NCI-H748 (cell line): ENCODE measurements at regions not wholly inside any gene's neighbourhood (a gene's known extent, or its start where the extent isn't known, plus 50 kb on each side); places are given as distances from the start of the nearest gene placed in this dataset.

ENCODE experiments used
- DNase-seq: peaks from one replicate; lab custom pipeline; 2025; ENCODE audit not compliant: unreplicated experiment; lab: John Stamatoyannopoulos, UW

DNA sequence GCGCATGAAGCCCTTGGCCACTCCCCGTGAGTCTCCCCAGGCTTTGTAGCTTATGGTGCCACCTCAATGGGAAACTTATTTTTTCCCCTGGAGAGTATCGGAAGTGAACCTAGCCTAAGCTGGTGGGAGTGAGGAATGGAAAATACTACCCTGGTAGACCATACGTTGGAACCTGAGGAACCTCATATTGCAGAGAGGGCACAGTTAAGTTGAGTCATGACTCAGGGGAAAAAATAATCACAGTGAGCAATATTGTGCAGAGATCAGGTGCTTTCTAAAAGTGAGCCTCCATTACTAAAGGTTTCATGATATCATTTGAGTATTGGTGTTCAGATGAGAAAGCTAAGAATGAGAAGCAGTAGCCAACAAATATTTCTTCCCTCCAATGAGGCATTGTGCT lies 360.5 kb upstream of the NT5C1B start:
- no peak for DNase-seq

DNA sequence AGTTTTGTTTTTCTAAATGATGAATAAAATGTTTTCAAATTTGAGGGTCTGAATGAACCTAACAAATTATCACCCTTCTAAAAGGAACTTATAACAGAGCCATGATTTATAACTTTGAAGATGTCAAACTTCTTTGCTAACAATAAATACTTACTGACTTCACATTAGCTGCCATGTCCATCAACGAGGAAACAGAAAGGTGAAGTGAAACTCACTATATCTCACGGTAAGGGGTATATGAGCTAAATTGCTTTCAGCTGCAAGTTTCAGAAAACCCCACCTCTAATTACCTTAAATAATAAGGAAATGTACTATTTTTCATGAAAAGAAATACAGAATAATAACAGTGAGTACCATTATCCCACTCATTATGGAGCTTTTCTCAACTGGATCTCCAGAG lies 350.8 kb upstream of the NT5C1B start:
- DNase-seq: no peak

DNA sequence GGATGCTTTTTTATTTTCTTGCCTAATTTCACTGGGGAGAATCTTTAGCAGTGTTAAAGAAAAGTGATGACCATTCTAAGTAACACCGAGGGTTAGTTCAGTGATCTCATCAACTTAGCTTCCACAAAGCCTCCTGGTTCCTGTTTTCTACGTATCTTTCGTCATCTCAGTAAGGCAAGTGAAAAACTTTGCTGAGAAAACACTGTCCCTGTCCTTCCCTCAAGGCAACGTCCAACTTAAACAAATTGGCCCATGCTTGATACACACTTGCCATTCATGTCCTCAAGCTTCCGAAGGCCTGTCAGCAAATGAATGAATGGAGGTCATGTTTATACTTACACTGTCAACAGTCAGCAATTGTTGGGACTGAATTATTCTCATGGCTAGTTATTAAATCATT lies 350.4 kb upstream of the NT5C1B start:
- DNase-seq: peak; percentile 57

DNA sequence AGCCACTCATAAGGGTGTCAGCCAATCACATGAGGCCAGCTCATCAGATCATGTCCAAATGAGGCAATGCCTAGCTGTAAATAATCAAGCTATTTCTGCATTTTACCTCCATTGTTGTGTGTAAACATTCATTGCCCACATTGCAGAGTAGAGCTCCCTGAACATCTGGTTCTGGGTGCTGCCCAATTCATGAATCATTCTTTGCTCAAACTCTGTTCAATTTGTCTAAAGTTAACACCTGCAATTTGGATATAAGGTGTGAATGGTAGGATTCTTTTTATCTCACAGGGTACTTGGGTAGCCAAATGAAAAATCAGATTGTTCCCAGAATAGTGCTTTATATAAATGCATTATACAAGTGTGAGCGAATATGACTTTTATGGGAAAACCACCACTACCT lies 345.5 kb upstream of the NT5C1B start:
- no peak for DNase-seq

DNA sequence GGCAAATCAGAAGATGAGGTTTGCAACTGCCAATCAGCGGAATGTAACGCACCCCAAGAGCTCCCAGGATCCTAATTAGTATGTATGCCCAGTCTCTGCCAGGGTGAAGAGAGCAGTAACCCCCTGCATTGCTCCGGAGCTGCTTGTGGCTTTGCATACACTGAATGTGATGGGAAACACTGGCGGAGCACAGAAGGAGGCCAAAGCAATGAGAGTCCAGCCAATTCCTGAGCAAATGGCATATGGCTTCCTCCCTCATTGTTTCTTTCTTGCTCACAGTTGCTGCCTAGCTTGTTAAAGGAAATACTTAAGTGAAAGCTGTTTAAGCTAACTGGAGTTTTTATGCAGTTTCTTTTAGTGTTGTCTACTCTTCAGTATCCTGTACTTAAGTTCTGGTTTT lies 343.5 kb upstream of the NT5C1B start:
- no peak for DNase-seq

DNA sequence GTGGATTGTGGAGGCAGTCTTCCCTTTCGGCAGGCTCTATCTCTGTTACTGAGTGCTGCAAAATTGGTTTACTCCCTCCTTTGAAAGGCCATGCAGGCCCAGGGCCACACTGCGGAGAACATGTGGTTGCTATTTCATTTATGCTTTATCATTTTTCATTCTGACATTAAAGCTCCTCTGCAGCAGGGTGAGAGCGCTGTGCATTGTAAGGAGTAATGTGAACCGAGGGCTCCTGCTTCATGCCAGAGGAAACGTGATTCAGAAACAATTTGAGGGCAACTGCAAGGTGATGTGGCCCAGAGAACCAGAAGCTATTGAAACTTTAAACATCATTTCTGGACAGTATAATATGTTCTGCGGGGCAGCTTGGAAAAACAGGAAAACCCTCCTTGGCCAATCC lies 341.6 kb upstream of the NT5C1B start:
- no peak for DNase-seq

DNA sequence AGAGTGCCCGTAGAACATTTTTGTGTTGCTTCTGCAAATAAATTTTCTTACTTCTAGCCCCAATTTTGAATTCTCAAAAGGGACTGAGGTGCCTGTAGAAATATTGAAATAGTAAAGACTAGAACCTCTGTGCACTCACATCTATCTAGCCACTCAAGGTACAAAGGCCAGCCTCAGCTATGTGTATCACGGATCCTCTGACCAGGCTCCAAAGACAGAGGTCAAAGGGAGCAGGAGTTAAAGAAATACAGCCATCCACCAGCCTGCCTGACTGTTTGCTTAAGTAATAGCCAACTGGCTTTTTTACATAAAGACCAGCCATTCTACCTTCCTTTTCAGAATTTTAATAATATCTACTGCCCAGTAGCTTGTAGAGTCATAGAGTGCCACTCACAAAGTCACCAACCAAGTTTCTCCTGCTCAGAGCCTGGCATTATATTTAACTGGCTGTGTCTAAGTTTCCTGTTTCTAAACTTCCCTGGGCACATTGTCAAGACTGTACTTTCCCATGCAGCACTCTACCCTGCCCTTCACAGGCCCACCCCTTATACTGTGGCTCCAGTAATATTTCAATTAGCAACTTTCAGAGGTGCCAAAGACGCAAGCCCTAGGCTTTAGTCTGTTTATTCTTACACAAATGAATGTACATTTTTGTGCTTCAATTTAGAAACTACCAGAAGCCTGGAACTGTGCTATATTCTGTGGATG lies 338.3 kb upstream of the NT5C1B start:
- DNase-seq: no peak

DNA sequence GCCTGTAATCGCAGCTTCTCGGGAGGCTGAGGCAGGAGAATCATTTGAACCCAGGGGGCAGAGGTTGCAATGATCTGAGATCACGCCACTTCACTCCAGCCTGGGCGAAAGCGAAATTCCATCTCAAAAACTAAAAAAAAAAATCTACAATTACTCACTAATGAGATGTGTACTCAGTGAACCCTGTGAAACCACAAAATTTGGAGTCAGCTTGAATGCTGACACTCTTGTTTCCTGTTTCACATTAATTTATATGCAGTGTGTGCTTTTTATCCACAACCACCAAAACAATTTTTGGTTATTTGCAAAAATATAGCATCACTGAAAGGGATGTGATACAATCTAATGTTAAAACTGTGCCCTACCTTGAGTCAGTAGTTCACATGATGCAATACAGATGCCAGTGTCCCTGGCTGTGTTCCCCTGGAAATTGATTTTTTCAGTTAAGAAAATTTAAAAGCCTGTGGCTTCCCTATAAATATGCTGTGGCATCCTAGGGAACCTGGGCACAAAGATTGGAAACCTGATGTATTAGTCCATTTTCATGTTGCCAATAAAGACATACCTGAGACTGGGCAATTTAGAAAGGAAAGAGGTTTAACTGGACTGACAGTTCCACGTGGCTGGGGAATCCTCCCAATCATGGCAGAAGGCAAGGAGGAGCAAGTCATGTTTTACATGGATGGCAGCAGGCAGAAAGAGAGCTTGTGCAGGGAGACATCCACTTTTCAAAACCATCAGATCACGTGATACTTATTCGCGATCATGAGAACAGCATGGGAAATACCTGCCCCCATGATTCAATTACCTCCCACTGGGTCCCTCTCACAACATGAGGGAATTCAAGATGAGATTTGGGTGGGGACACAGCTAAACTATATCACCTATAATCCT lies 337.5 kb upstream of the NT5C1B start:
- DNase-seq: no peak

DNA sequence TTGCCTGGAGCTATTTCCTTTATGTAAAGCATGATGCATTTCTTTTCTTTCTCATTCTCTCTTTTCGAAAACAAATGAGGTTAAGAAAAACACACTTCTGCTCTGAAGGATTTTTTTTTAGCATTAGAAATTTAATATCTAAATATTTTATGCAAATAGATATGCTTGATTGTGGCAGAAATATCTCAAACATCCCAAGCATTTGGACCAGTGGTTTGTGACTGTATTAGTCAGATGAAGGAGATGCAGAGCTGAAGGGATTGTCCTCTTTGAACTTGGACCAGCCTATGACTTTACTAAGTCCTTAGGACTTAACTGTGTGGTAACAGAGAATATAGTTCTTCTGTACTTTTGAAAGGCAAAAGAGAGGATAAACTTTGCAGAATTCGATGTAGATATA lies 335.9 kb upstream of the NT5C1B start:
- DNase-seq: no peak

DNA sequence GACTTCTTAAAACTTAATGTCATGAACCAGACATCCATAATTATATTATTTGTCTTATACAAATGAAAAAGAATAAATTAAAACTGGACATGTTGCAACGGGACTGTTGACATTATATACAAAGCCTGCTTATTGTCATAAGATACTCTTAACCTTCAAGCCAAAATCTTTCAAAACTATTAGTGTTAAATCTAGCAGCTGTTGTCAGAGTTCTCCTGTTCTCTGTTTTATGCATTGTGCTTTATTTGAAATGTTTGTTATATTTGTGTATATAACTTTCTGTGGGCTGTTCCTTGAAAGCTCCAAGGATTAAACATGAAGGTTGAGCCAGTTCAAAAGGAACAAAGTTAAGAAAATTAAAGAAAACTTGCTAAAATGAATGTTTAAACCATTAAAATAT lies 335.5 kb upstream of the NT5C1B start:
- no peak for DNase-seq

DNA sequence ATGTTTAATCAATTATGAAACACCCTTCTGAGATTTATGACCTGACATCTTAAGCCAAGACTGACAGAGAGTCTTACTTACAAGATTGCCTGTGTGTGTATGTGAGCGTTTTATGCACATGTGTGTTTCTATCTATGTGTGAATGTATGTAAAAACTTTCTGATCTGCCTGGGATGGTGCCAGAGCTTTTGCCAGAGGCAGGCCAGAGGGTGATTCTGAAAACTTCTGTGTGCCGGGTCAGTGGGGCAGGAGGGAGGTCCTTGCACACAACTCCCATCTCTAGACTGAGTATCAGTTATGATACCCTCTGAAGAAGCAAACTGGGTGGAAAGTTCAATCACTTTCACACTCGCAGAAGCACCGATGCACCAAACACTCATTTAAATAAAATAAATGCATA lies 335.0 kb upstream of the NT5C1B start:
- no peak for DNase-seq

DNA sequence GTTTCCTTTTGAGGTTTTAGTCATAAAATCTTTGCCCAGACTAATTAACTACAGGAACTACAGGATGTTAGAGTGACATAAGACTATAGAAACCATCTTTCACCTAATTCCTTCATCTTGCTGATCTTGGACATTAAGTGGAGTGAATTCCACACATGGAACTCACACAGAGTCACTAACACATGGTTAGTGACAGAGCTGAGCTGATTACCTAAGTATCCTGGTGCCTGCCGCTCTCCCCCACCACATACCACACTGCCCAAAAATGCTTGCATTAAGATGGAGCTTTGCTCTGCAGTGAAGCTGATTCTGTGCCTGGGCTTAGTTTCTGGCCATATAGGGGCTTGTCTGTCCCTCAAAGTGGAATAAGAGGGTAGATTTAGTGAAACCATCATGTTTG lies 332.9 kb upstream of the NT5C1B start:
- no peak for DNase-seq

DNA sequence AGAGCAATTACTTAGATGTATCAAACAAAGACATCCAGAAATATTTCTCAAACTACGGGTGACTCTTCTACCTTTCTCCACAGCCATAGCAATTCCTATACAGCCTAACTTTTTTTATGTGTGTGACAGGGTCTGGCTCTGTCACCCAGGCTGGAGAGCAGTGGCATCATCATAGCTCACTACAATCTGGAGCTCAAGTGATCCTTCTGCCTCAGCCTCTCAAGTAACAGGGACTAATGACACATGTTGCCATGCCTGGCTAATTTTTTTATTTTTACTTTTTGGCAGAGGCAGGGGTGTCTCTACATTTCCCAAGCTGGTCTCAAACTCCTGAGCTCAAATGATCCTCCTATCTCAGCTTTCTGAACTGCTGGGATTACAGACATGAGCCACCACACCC lies 328.9 kb upstream of the NT5C1B start:
- DNase-seq: no peak

DNA sequence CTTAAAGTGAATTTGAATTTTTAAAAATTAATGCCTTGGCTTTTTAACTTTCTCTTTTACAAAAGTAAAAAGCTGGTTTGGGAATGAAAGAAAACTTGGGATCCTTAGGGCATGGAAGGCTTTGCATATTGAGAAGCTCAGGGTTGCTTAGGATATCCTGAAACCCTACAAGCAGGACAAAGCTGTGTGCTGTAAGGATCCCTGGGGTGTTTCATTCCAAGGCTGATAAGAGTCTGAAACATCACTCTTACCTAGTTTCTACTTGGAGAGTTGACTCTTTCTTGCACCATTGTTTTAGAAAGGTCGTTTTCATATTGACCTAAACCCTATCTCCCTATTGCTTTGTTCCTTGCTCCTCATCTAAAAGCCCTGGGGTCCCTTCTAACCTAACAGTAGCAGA lies 325.9 kb upstream of the NT5C1B start:
- no peak for DNase-seq

DNA sequence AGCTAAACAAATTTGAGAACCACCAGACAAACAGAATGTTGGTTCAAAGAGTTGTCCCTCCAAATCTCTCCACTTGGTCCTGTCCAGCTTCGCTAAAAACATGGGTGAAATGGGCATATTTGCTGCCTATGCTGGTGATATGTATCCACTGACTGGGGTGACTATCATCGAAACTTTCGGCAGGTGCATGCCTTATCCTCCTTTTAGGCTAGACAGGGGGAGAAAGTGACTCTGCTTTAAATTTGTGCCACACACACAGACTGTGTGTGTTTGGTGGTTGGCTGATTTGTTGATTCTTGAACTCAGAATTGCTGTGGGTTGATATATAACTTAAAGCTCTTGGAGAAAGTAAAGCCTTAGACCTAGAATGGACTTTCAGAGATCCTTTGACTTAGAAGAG lies 324.1 kb upstream of the NT5C1B start:
- DNase-seq: no peak

DNA sequence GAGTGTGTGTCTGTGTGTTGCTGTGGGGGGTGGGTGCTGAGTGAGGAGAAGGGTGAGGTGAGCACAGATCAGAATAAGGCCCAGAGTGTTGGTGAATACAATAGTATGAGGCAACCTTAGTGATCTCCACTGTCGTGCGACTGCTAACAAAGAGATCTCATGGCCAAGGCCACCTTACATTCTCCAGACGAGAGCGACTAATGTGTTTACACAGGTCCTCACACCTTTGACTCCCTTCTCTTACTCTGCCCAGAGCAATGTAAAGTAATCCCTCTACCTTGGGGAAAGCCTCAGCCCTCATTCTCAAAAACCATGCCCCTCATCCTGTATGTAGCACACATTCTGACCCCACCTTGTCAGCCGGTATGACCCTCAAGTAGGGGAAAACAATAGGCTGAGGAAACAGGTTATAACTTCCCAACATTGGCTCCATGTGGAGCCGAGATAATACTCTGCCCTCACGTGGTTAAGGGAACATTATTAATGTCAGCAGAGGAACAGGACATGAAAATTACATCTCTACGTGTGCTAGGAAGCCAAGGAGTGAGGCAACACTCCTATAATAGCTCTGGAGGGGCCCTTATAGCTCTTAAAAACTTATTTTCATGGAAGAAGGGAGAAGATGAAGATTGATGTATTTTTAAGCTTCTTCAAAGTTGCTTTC lies 323.0 kb upstream of the NT5C1B start:
- no peak for DNase-seq

DNA sequence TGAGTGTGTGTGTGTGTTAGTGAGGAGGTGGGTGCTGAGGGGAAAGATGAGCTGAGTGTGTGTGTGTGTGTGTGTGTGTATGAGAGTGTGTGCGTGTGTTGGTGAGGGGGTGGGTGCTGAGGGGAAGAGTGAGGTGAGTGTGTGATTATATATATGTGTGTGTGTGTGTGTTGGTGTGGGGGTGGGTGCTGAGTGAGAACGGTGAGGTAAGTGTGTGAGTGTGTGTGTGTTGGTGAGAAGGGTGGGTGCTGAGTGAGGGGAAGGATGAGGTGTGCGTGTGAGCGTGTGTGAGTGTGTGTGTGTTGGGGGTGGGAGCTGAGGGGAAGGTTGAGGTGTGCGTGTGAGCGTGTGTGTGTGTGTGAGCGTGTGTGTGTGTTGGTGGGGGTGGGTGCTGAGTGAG lies 322.0 kb upstream of the NT5C1B start:
- DNase-seq: no peak

DNA sequence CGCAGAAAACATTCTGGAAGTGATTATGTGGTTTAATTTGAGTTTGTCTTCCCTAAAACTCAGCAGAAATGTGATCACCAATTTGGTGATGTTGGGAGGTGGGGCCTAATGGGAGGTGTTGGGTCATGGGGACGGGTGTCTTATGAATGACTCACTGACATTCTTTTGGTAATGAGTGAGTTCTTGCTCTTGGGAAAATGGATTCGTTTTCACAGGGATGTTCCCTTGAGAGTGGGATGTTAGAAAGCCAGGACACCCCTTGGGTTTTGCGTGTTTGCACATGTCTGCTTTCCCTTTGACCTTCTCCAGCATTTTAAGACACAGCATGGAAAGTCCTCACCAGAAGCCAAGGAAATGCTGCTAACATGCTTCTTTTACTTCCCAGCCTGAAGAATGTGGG lies 321.5 kb upstream of the NT5C1B start:
- no peak for DNase-seq

DNA sequence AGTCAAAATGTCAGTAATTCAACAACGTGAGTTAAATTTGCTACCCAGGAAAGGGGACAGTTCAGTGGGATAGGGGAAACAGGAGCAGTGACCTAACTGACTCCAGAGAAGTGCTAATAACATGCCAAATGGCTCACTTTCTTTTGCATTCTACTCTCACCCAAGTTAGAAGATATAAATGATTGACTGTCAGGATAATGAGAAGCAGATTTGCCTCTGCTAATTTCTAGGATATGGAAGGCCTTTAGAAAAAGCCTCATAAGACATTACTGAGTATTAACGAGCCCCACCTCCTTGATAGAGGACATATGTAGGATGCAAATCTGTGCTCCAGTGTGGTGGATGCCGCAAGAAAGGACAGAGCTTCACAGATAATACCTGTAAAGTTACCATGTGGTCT lies 318.6 kb upstream of the NT5C1B start:
- no peak for DNase-seq

DNA sequence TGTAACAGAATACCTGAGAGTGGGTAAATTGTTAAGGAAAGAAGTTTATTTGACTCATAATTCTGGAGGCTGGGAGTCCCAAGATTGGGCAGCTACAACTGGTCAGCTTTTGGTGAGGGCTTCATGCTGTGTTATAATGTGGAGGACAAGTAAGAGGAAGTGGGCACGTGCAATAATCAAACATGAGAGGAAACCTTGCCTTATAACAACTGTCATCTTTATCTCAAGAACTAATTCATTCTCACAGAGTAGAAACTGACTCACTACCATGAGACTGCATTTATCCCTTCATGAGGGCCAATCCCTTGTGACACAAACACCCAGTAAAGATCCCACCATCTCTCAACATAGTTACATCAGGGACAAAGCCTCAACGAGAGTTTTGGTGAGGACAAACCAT lies 318.1 kb upstream of the NT5C1B start:
- DNase-seq: no peak

DNA sequence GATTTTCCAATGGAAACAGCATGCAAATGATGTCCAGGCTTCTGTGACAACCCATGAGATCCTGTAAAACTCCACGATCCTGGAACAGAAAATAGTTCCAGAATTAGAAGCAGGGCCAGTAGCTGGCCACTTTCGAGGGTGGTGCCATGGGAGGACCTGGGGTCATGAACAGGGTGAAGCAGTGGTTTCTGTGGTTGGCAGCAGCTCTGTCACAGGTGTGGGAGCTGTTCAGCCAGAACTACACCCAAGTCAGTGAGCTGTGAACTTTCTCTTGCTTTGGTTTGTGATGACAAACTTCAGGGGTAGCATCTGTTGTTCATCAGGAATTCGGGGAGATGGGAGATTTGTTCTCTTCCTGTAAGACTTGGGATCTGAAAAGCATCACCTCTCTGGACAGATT lies 314.4 kb upstream of the NT5C1B start:
- DNase-seq: no peak

DNA sequence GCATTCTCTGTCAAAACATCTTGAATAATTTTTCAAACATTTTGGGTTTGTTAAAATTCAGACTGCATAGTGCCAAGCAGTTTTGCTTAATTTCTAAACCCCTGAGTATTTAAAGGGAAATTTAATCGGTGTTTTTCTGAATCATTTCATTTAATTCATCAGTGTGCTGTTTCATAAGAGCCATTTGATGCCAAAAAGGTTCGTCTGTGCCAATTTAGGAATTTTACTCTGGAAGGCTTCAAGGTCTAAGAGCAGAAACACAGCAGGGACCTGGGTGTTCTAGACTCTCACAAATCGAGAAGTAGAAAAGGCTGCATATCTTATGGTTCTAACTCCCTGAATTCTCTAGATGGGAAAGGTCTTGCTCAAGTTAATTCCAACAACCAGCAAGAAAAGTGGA lies 311.9 kb upstream of the NT5C1B start:
- DNase-seq: no peak
